ENCODE measurements at regions not wholly inside any gene's neighbourhood (a gene's known extent, or its start where the extent isn't known, plus 50 kb on each side); places are given as distances from the start of the nearest gene placed in this dataset.

GRCh38 chr11:91700854-91701253 lies 523.8 kb upstream of the FAT3 start:
- H3K4me2 ChIP-seq, result no peak overlapping the region
- no peak overlapping the region for H2AFZ ChIP-seq (ENCODE audit: low read depth)
- H3K9ac ChIP-seq, result no peak overlapping the region
- no peak overlapping the region for H3K27ac ChIP-seq
- H3K79me2 ChIP-seq (ENCODE audit: insufficient read depth, low read depth), result no peaks in the 10 kb centered on the region
- TF ChIP-seq, protein P1, sequence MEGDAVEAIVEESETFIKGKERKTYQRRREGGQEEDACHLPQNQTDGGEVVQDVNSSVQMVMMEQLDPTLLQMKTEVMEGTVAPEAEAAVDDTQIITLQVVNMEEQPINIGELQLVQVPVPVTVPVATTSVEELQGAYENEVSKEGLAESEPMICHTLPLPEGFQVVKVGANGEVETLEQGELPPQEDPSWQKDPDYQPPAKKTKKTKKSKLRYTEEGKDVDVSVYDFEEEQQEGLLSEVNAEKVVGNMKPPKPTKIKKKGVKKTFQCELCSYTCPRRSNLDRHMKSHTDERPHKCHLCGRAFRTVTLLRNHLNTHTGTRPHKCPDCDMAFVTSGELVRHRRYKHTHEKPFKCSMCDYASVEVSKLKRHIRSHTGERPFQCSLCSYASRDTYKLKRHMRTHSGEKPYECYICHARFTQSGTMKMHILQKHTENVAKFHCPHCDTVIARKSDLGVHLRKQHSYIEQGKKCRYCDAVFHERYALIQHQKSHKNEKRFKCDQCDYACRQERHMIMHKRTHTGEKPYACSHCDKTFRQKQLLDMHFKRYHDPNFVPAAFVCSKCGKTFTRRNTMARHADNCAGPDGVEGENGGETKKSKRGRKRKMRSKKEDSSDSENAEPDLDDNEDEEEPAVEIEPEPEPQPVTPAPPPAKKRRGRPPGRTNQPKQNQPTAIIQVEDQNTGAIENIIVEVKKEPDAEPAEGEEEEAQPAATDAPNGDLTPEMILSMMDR (conservative IDR thresholded peaks at IDR 0.05; ENCODE audit: low read depth, low read length), result no peak
- H3K27me3 ChIP-seq (ENCODE audit: insufficient read depth, low read depth), result no peaks in the 10 kb centered on the region
- no peaks in the 10 kb centered on the region for H3K36me3 ChIP-seq (ENCODE audit: insufficient read depth)
- no peaks in the 10 kb centered on the region for H4K20me1 ChIP-seq (ENCODE audit: insufficient read depth)
- H3K4me3 ChIP-seq (IDR thresholded peaks at IDR 0.05; ENCODE audit: insufficient read depth, low read depth, low read length), result no peak overlapping the region
- H3K4me1 ChIP-seq (ENCODE audit: low read depth, poor library complexity, severe bottlenecking), result no peaks in the 10 kb centered on the region

- Histone ChIP-seq H3K4me2 (no peak overlapping the region), H3K9ac (no peak overlapping the region), H3K4me3 (IDR thresholded peaks at IDR 0.05; ENCODE audit: insufficient read depth, low read depth, low read length) (no peak overlapping the region), H4K20me1 (ENCODE audit: insufficient read depth) (no peaks in the 10 kb centered on the region), H3K27ac (no peak overlapping the region), H3K79me2 (ENCODE audit: insufficient read depth, low read depth) (no peaks in the 10 kb centered on the region), H3K4me1 (ENCODE audit: low read depth, poor library complexity, severe bottlenecking) (no peaks in the 10 kb centered on the region), H3K36me3 (ENCODE audit: insufficient read depth) (no peaks in the 10 kb centered on the region), H2AFZ (ENCODE audit: low read depth) (no peak overlapping the region), H3K27me3 (ENCODE audit: insufficient read depth, low read depth) (no peaks in the 10 kb centered on the region)
- TF ChIP-seq, protein P1 (conservative IDR thresholded peaks at IDR 0.05; ENCODE audit: low read depth, low read length), result no peak
Measured at GRCh38 chr11:91698845-91699244, 525.8 kb upstream of the FAT3 start.

- Histone ChIP-seq H4K20me1 (ENCODE audit: insufficient read depth) (no peaks in the 10 kb centered on the region), H3K4me2 (no peak overlapping the region), H3K27me3 (ENCODE audit: insufficient read depth, low read depth) (no peaks in the 10 kb centered on the region), H2AFZ (ENCODE audit: low read depth) (no peak overlapping the region), H3K4me1 (ENCODE audit: low read depth, poor library complexity, severe bottlenecking) (no peaks in the 10 kb centered on the region), H3K79me2 (ENCODE audit: insufficient read depth, low read depth) (no peaks in the 10 kb centered on the region), H3K36me3 (ENCODE audit: insufficient read depth) (no peaks in the 10 kb centered on the region), H3K9ac (no peak overlapping the region), H3K27ac (no peak overlapping the region), H3K4me3 (IDR thresholded peaks at IDR 0.05; ENCODE audit: insufficient read depth, low read depth, low read length) (no peak overlapping the region)
- TF ChIP-seq, protein P1 (conservative IDR thresholded peaks at IDR 0.05; ENCODE audit: low read depth, low read length), result no peak
Measured at GRCh38 chr11:91694331-91694730, 530.3 kb upstream of the FAT3 start.

GRCh38 chr11:91691872-91692271 lies 532.7 kb upstream of the FAT3 start:
- H3K79me2 ChIP-seq (ENCODE audit: insufficient read depth, low read depth), result no peaks in the 10 kb centered on the region
- no peaks in the 10 kb centered on the region for H4K20me1 ChIP-seq (ENCODE audit: insufficient read depth)
- H3K27me3 ChIP-seq (ENCODE audit: insufficient read depth, low read depth), result no peaks in the 10 kb centered on the region
- no peaks in the 10 kb centered on the region for H3K4me1 ChIP-seq (ENCODE audit: low read depth, poor library complexity, severe bottlenecking)
- no peaks in the 10 kb centered on the region for H3K36me3 ChIP-seq (ENCODE audit: insufficient read depth)
- TF ChIP-seq, protein P1 (conservative IDR thresholded peaks at IDR 0.05; ENCODE audit: low read depth, low read length), result no peak
- H3K4me2 ChIP-seq, result no peak overlapping the region
- no peak overlapping the region for H3K4me3 ChIP-seq (IDR thresholded peaks at IDR 0.05; ENCODE audit: insufficient read depth, low read depth, low read length)
- no peak overlapping the region for H3K9ac ChIP-seq
- H2AFZ ChIP-seq (ENCODE audit: low read depth), result no peak overlapping the region
- no peak overlapping the region for H3K27ac ChIP-seq
